ENCODE measurements at regions not wholly inside any gene's neighbourhood (a gene's known extent, or its start where the extent isn't known, plus 50 kb on each side); places are given as distances from the start of the nearest gene placed in this dataset.

- no peak overlapping the region for H3K4me3 ChIP-seq (ENCODE audit: low read length)
- TF ChIP-seq ZNF274 (IDR thresholded peaks at IDR 0.05; ENCODE audit: low read depth, low read length), result no peak
These were observed 161.2 kb downstream of the TMX1 start for GRCh38 chr14:51401272-51401671.

GRCh38 chr14:51401756-51402155 is 161.7 kb downstream of the TMX1 start:
- no peak overlapping the region for H3K4me3 ChIP-seq (ENCODE audit: low read length)
- no peak for TF ChIP-seq ZNF274 (IDR thresholded peaks at IDR 0.05; ENCODE audit: low read depth, low read length)

GRCh38 chr14:51410897-51411296 is 170.8 kb downstream of the TMX1 start:
- TF ChIP-seq ZNF274 (IDR thresholded peaks at IDR 0.05; ENCODE audit: low read depth, low read length), result no peak

GRCh38 chr14:51419685-51420084 is 179.6 kb downstream of the TMX1 start:
- TF ChIP-seq ZNF274 (IDR thresholded peaks at IDR 0.05; ENCODE audit: low read depth, low read length), result no peak
- H3K4me3 ChIP-seq (ENCODE audit: low read length), result no peak overlapping the region

More at GRCh38 chr14:51410897-51411296, 170.8 kb downstream of the TMX1 start:
- H3K4me3 ChIP-seq (ENCODE audit: low read length), result no peak overlapping the region

GRCh38 chr14:51422704-51423103 is 182.7 kb downstream of the TMX1 start:
- no peak for TF ChIP-seq ZNF274 (IDR thresholded peaks at IDR 0.05; ENCODE audit: low read depth, low read length)
- no peak overlapping the region for H3K4me3 ChIP-seq (ENCODE audit: low read length)

GRCh38 chr14:51424041-51424440 is 184.0 kb downstream of the TMX1 start:
- no peak for TF ChIP-seq ZNF274 (IDR thresholded peaks at IDR 0.05; ENCODE audit: low read depth, low read length)
- H3K4me3 ChIP-seq (ENCODE audit: low read length), result no peak overlapping the region

- TF ChIP-seq ZNF274 (IDR thresholded peaks at IDR 0.05; ENCODE audit: low read depth, low read length), result no peak
- no peak overlapping the region for H3K4me3 ChIP-seq (ENCODE audit: low read length)
These were observed 184.7 kb downstream of the TMX1 start for GRCh38 chr14:51424561-51425251.

- TF ChIP-seq ZNF274 (IDR thresholded peaks at IDR 0.05; ENCODE audit: low read depth, low read length), result no peak
- no peak overlapping the region for H3K4me3 ChIP-seq (ENCODE audit: low read length)
These were observed 188.9 kb downstream of the TMX1 start for GRCh38 chr14:51428981-51429380.

- H3K4me3 ChIP-seq (ENCODE audit: low read length), result no peak overlapping the region
- TF ChIP-seq ZNF274 (IDR thresholded peaks at IDR 0.05; ENCODE audit: low read depth, low read length), result no peak
These were observed 190.0 kb downstream of the TMX1 start for GRCh38 chr14:51430079-51430478.

GRCh38 chr14:51430633-51431032 is 190.6 kb downstream of the TMX1 start:
- peak overlapping the region; percentile 26; the same call in 1 of the 2 replicates for H3K4me3 ChIP-seq (ENCODE audit: low read length)
- no peak for TF ChIP-seq ZNF274 (IDR thresholded peaks at IDR 0.05; ENCODE audit: low read depth, low read length)

- TF ChIP-seq ZNF274 (IDR thresholded peaks at IDR 0.05; ENCODE audit: low read depth, low read length), result no peak
- H3K4me3 ChIP-seq (ENCODE audit: low read length), result no peak overlapping the region
These were observed 191.1 kb downstream of the TMX1 start for GRCh38 chr14:51431033-51431709.

- TF ChIP-seq ZNF274 (IDR thresholded peaks at IDR 0.05; ENCODE audit: low read depth, low read length), result no peak
- no peak overlapping the region for H3K4me3 ChIP-seq (ENCODE audit: low read length)
These were observed 191.7 kb downstream of the TMX1 start for GRCh38 chr14:51431741-51432140.

GRCh38 chr14:51432302-51432948 is 192.4 kb downstream of the TMX1 start:
- H3K4me3 ChIP-seq (ENCODE audit: low read length), result no peak overlapping the region; the same call in 1 of the 2 replicates
- TF ChIP-seq ZNF274 (IDR thresholded peaks at IDR 0.05; ENCODE audit: low read depth, low read length), result no peak

GRCh38 chr14:51436630-51437029 is 196.6 kb downstream of the TMX1 start:
- no peak overlapping the region for H3K4me3 ChIP-seq (ENCODE audit: low read length)
- no peak for TF ChIP-seq ZNF274 (IDR thresholded peaks at IDR 0.05; ENCODE audit: low read depth, low read length)

- TF ChIP-seq ZNF274 (IDR thresholded peaks at IDR 0.05; ENCODE audit: low read depth, low read length), result no peak
- H3K4me3 ChIP-seq (ENCODE audit: low read length), result no peak overlapping the region
These were observed 199.8 kb downstream of the TMX1 start for GRCh38 chr14:51439896-51440295.
